BLaER1 (cell line): ENCODE measurements at regions not wholly inside any gene's neighbourhood (a gene's known extent, or its start where the extent isn't known, plus 50 kb on each side); places are given as distances from the start of the nearest gene placed in this dataset.
"Not testable (repeated sequence)": the region's sequence is repeated elsewhere in the genome, so short reads cannot be mapped to it uniquely, and the experiment has no call there.

Source experiments
- H3K27ac ChIP-seq: shearing (Covaris generic); formaldehyde crosslinking; 2 replicates; pipeline ENCODE4 v1.8.1; 2022
- H3K27me3 ChIP-seq: shearing (Covaris generic); formaldehyde crosslinking; 2 replicates; pipeline ENCODE4 v1.8.1; 2022
- H3K36me3 ChIP-seq: shearing (Covaris generic); formaldehyde crosslinking; 2 replicates; pipeline ENCODE4 v1.8.1; 2022
- H3K4me1 ChIP-seq: shearing (Covaris generic); formaldehyde crosslinking; 2 replicates; pipeline ENCODE4 v1.8.1; 2022
- H3K4me2 ChIP-seq: shearing (Covaris generic); formaldehyde crosslinking; 2 replicates; pipeline ENCODE4 v1.8.1; 2022
- H3K4me3 ChIP-seq: shearing (Covaris generic); formaldehyde crosslinking; 2 replicates; pipeline ENCODE4 v1.8.1; 2022
- H3K9ac ChIP-seq: shearing (Covaris generic); formaldehyde crosslinking; 2 replicates; pipeline ENCODE4 v1.8.1; 2022
- H3K9me3 ChIP-seq: shearing (Covaris generic); formaldehyde crosslinking; 2 replicates; pipeline ENCODE4 v1.8.1; 2022
- H4K20me1 ChIP-seq: shearing (Covaris generic); formaldehyde crosslinking; 2 replicates; pipeline ENCODE4 v1.8.1; 2022
- Cebpa-rat ChIP-seq: shearing (Covaris generic); IDR thresholded peaks from 2 replicates; pipeline ENCODE4 v1.8.1; 2022

- no peak for TF ChIP-seq Cebpa-rat
- H3K4me1 ChIP-seq, result peaks cover 52% of the 10 kb centered on the region
These were observed 75.2 kb downstream of the OR2B2 start for GRCh38 chr6:27836783-27837624.

GRCh38 chr6:27836141-27836782 is 75.9 kb downstream of the OR2B2 start:
- Histone ChIP-seq H3K27me3 (no peaks in the 10 kb centered on the region), H3K4me2 (peak overlapping the region; percentile 88), H3K4me3 (peak overlapping the region; percentile 81), H3K9ac (peak overlapping the region; percentile 98), H3K4me1 (peaks cover 56% of the 10 kb centered on the region), H3K36me3 (peaks cover 9% of the 10 kb centered on the region; the same call in 1 of the 2 replicates), H3K27ac (peak overlapping the region; percentile 97), H4K20me1 (no peaks in the 10 kb centered on the region), H3K9me3 (no peaks in the 10 kb centered on the region)
- TF ChIP-seq Cebpa-rat, result no peak

More at GRCh38 chr6:27836783-27837624, 75.2 kb downstream of the OR2B2 start:
- Histone ChIP-seq H3K27ac (peak overlapping the region; percentile 97), H3K4me2 (peak overlapping the region; percentile 88), H3K9me3 (no peaks in the 10 kb centered on the region), H3K36me3 (peaks cover 9% of the 10 kb centered on the region), H4K20me1 (no peaks in the 10 kb centered on the region), H3K27me3 (no peaks in the 10 kb centered on the region), H3K9ac (peak overlapping the region; percentile 98), H3K4me3 (peak overlapping the region; percentile 81)

- peak overlapping the region; percentile 97; the same call in 1 of the 2 replicates for H3K27ac ChIP-seq
- H3K9me3 ChIP-seq, result no peaks in the 10 kb centered on the region
- H3K4me1 ChIP-seq, result peaks cover 49% of the 10 kb centered on the region
- H4K20me1 ChIP-seq, result 0 out of 2 replicates have a peak, but pooled peaks cover 6% of the 10 kb centered on the region
- H3K27me3 ChIP-seq, result no peaks in the 10 kb centered on the region
- peaks cover 9% of the 10 kb centered on the region; the same call in 1 of the 2 replicates for H3K36me3 ChIP-seq
- TF ChIP-seq Cebpa-rat, result no peak
- H3K9ac ChIP-seq, result peak overlapping the region; percentile 45; the same call in 1 of the 2 replicates
- no peak overlapping the region for H3K4me3 ChIP-seq
- peak overlapping the region; percentile 88 for H3K4me2 ChIP-seq
These were observed 77.2 kb downstream of the OR2B2 start for GRCh38 chr6:27834879-27835549.

- Histone ChIP-seq H3K4me1 (peaks cover 50% of the 10 kb centered on the region), H3K9me3 (no peaks in the 10 kb centered on the region), H3K4me2 (no peak overlapping the region), H3K9ac (no peak overlapping the region), H4K20me1 (0 out of 2 replicates have a peak, but pooled peaks cover 6% of the 10 kb centered on the region), H3K27me3 (no peaks in the 10 kb centered on the region), H3K27ac (peak overlapping the region; percentile 97; the same call in 1 of the 2 replicates), H3K36me3 (peaks cover 9% of the 10 kb centered on the region; the same call in 1 of the 2 replicates), H3K4me3 (no peak overlapping the region)
- TF ChIP-seq Cebpa-rat, result no peak
These were observed 77.8 kb downstream of the OR2B2 start for GRCh38 chr6:27834384-27834783.

- not testable (repeated sequence) for H4K20me1 ChIP-seq, H3K27me3 ChIP-seq, H3K9me3 ChIP-seq
- Histone ChIP-seq H3K27ac (peak overlapping the region; percentile 97), H3K9ac (peak overlapping the region; percentile 45; the same call in 1 of the 2 replicates), H3K4me1 (peaks cover 58% of the 10 kb centered on the region), H3K4me3 (peak overlapping the region; percentile 77), H3K36me3 (peaks cover 15% of the 10 kb centered on the region; the same call in 1 of the 2 replicates), H3K4me2 (peak overlapping the region; percentile 69)
These were observed 80.6 kb downstream of the OR2B2 start for GRCh38 chr6:27831434-27832081.

- H3K9me3 ChIP-seq, H4K20me1 ChIP-seq, H3K27me3 ChIP-seq: not testable (repeated sequence)
- peak overlapping the region; percentile 92 for H3K27ac ChIP-seq
- H3K4me3 ChIP-seq, result peak overlapping the region; percentile 77
- peak overlapping the region; percentile 96 for H3K9ac ChIP-seq
- peaks cover 51% of the 10 kb centered on the region for H3K4me1 ChIP-seq
- peak overlapping the region; percentile 68 for H3K4me2 ChIP-seq
- H3K36me3 ChIP-seq, result peaks cover 15% of the 10 kb centered on the region; the same call in 1 of the 2 replicates
These were observed 81.4 kb downstream of the OR2B2 start for GRCh38 chr6:27830600-27831433.

- Histone ChIP-seq H3K27me3 (no peaks in the 10 kb centered on the region), H3K27ac (peak overlapping the region; percentile 92), H3K4me3 (peak overlapping the region; percentile 77), H3K9ac (peak overlapping the region; percentile 96), H4K20me1 (0 out of 2 replicates have a peak, but pooled peaks cover 10% of the 10 kb centered on the region), H3K9me3 (peaks cover 7% of the 10 kb centered on the region), H3K4me1 (peaks cover 45% of the 10 kb centered on the region), H3K36me3 (peaks cover 15% of the 10 kb centered on the region; the same call in 1 of the 2 replicates), H3K4me2 (peak overlapping the region; percentile 68)
- TF ChIP-seq Cebpa-rat, result no peak
These were observed 82.0 kb downstream of the OR2B2 start for GRCh38 chr6:27830212-27830599.

- Histone ChIP-seq H3K27me3 (no peaks in the 10 kb centered on the region), H3K4me3 (peak overlapping the region; percentile 77), H4K20me1 (peaks cover 13% of the 10 kb centered on the region; the same call in 1 of the 2 replicates), H3K4me1 (peaks cover 39% of the 10 kb centered on the region), H3K36me3 (peaks cover 15% of the 10 kb centered on the region; the same call in 1 of the 2 replicates), H3K4me2 (peak overlapping the region; percentile 68), H3K27ac (peak overlapping the region; percentile 92), H3K9me3 (peaks cover 7% of the 10 kb centered on the region), H3K9ac (peak overlapping the region; percentile 96)
- no peak for TF ChIP-seq Cebpa-rat
These were observed 82.6 kb downstream of the OR2B2 start for GRCh38 chr6:27829453-27830211.

GRCh38 chr6:27827477-27827876 is 84.7 kb downstream of the OR2B2 start:
- peaks cover 17% of the 10 kb centered on the region; the same call in 1 of the 2 replicates for H4K20me1 ChIP-seq
- H3K36me3 ChIP-seq, H3K9me3 ChIP-seq, H3K9ac ChIP-seq, H3K27me3 ChIP-seq, H3K4me2 ChIP-seq, H3K4me3 ChIP-seq: not testable (repeated sequence)
- peak overlapping the region; percentile 26; the same call in 1 of the 2 replicates for H3K27ac ChIP-seq
- peaks cover 31% of the 10 kb centered on the region for H3K4me1 ChIP-seq

- not testable (repeated sequence) for H3K36me3 ChIP-seq, H3K9me3 ChIP-seq, H3K27ac ChIP-seq, H3K9ac ChIP-seq, H3K4me2 ChIP-seq, H3K4me3 ChIP-seq, H3K27me3 ChIP-seq
- peaks cover 23% of the 10 kb centered on the region for H3K4me1 ChIP-seq
- peaks cover 17% of the 10 kb centered on the region; the same call in 1 of the 2 replicates for H4K20me1 ChIP-seq
These were observed 85.6 kb downstream of the OR2B2 start for GRCh38 chr6:27826612-27826985.

GRCh38 chr6:27825848-27826611 is 86.2 kb downstream of the OR2B2 start:
- Histone ChIP-seq H4K20me1 (peaks cover 17% of the 10 kb centered on the region; the same call in 1 of the 2 replicates), H3K27ac (peak overlapping the region; percentile 94; the same call in 1 of the 2 replicates), H3K4me2 (peak overlapping the region; percentile 83), H3K4me1 (peaks cover 22% of the 10 kb centered on the region), H3K4me3 (peak overlapping the region; percentile 78), H3K9ac (peak overlapping the region; percentile 93; the same call in 1 of the 2 replicates)
- H3K36me3 ChIP-seq, H3K27me3 ChIP-seq, H3K9me3 ChIP-seq: not testable (repeated sequence)
